Sigmoid colon (tissue), 6 donors: ENCODE measurements at regions not wholly inside any gene's neighbourhood (a gene's known extent, or its start where the extent isn't known, plus 50 kb on each side); places are given as distances from the start of the nearest gene placed in this dataset.

ENCODE experiments used
- DNase-seq: peaks from one replicate; pipeline ENCODE4 v3.0.0-alpha.2; 2019
- H3K27ac ChIP-seq, 4 donors: fragments of 200-600 bp; sonication (generic); one replicate each; pipeline ENCODE4 v1.5.1; 2016 to 2019; ENCODE audit warnings: mild to moderate bottlenecking in 1 of 4
- H3K27me3 ChIP-seq, 3 donors: fragments of 200-600 bp; sonication (generic); one replicate each; pipeline ENCODE4 v1.5.1; 2019; ENCODE audit warnings: mild to moderate bottlenecking in 1 of 3
- H3K36me3 ChIP-seq, 4 donors: fragments of 200-600 bp; sonication (generic); one replicate each; pipeline ENCODE4 v1.5.1; 2016 to 2019
- H3K4me1 ChIP-seq, 4 donors: fragments of 200-600 bp; sonication (generic); one replicate each; pipeline ENCODE4 v1.5.1; 2017 to 2019
- H3K4me3 ChIP-seq, 4 donors: fragments of 200-600 bp; sonication (generic); one replicate each; pipeline ENCODE4 v1.5.1; 2017 to 2019; ENCODE audit warnings: mild to moderate bottlenecking in 2 of 4, moderate library complexity in 1 of 4
- H3K9me3 ChIP-seq, 4 donors: fragments of 200-600 bp in 3 of 4; sonication (generic) in 3 of 4; one replicate each; pipeline versions ENCODE4 v1.5.1 to v1.6.1; 2013 to 2019
- EP300 ChIP-seq, 4 donors: sonication (generic); formaldehyde crosslinking; IDR thresholded peaks; one replicate each; pipeline ENCODE4 v1.6.1; 2017; ENCODE audit warnings: antibody characterized with exemption in 4 of 4
- POLR2A ChIP-seq, 2 donors: fragments of 450-650 bp; IDR thresholded peaks; one replicate each; pipeline ENCODE4 v1.6.1; 2016; ENCODE audit warnings: antibody characterized with exemption in 2 of 2, mild to moderate bottlenecking in 2 of 2, moderate library complexity in 2 of 2
- POLR2AphosphoS5 ChIP-seq, 4 donors: sonication (generic); formaldehyde crosslinking; IDR thresholded peaks; one replicate each; pipeline ENCODE4 v1.6.1; 2017; ENCODE audit warnings: antibody characterized with exemption in 4 of 4
- WGBS, 2 donors: extraction: QIAGEN DNeasy Blood & Tissue Kit; methylation state at CpG; one replicate each; pipeline ENCODE4 v1.1.7; 2013; 5-methylcytosine and 5-hydroxymethylcytosine counted together
- intact Hi-C: fragments of 100-400 bp; cut with DNase I; formaldehyde crosslinking; loops from one replicate; pipeline ENCODE4 v1.15.1; 2023
- TF ChIP-seq, protein P1 (sequence below), 4 experiments: fragments of 450-650 bp in 3 of 4; fragments of 200-600 bp in 1 of 4; IDR thresholded peaks; one replicate each; pipeline ENCODE4 v1.5.1; 2016 to 2019; ENCODE audit warnings: antibody characterized with exemption in 4 of 4, mild to moderate bottlenecking in 3 of 4, moderate library complexity in 2 of 4
- donor health status: healthy with polysubstance abuse.
- donor health status: healthy.

DNA sequence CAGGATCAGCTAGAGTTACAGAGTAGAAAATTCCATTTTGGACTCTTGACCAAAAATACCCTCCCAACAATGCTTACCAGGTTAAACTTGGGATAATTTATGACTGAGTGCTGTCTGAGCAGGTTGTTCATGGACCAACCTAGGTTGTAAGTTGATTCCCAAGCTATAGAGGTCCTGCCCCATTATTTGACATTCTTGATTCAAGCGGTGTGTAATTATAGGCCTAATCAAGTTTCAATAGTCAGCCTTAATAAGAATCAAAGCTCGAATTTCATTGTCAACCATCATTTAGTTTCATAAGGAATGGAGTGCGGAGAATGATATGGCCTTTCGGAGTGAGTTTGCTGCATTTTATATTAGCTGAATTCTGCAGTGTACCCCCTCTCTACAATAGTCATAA is 152.8 kb upstream of the FIGN start:
- no peak overlapping the region for H3K27ac ChIP-seq
- intact Hi-C loops, result no loop called here
- no peaks in the 10 kb centered on the region for H3K4me1 ChIP-seq
- TF ChIP-seq POLR2AphosphoS5 (IDR thresholded peaks at IDR 0.05), result no peak
- TF ChIP-seq, protein P1, sequence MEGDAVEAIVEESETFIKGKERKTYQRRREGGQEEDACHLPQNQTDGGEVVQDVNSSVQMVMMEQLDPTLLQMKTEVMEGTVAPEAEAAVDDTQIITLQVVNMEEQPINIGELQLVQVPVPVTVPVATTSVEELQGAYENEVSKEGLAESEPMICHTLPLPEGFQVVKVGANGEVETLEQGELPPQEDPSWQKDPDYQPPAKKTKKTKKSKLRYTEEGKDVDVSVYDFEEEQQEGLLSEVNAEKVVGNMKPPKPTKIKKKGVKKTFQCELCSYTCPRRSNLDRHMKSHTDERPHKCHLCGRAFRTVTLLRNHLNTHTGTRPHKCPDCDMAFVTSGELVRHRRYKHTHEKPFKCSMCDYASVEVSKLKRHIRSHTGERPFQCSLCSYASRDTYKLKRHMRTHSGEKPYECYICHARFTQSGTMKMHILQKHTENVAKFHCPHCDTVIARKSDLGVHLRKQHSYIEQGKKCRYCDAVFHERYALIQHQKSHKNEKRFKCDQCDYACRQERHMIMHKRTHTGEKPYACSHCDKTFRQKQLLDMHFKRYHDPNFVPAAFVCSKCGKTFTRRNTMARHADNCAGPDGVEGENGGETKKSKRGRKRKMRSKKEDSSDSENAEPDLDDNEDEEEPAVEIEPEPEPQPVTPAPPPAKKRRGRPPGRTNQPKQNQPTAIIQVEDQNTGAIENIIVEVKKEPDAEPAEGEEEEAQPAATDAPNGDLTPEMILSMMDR (IDR thresholded peaks at IDR 0.05), result no peak
- no peak for TF ChIP-seq POLR2A (IDR thresholded peaks at IDR 0.05)
- TF ChIP-seq EP300 (IDR thresholded peaks at IDR 0.05), result no peak
- WGBS, 2 donors, result 72 to 88% methylated on average over 4 of the region's 4 CpGs
- H3K36me3 ChIP-seq, result no peaks in the 10 kb centered on the region
- no peaks in the 10 kb centered on the region for H3K9me3 ChIP-seq
- no peak for DNase-seq
- H3K4me3 ChIP-seq, result no peak overlapping the region
- no peaks in the 10 kb centered on the region for H3K27me3 ChIP-seq

DNA sequence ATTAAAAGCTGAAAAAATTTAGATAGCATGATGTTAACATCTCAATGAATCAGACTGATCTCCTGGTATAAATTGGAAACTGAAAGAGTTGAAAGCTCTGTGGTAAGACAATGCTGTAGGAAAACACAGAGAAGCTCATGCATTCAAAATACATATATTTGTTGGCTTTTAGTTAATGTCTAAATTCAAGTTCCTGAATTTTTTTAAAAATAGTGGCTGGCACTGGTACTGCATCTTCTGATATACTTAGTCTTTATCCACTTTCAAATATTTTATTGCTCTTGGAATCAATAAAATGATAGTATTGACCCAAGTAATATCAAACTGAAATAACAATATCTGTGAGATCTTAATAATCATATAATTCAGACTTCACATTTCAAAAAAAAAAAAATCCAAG is 151.4 kb upstream of the FIGN start:
- intact Hi-C loops, result no loop called here
- DNase-seq, result no peak
- Histone ChIP-seq H3K27ac (no peak overlapping the region), H3K4me1 (no peaks in the 10 kb centered on the region), H3K4me3 (no peak overlapping the region), H3K27me3 (no peaks in the 10 kb centered on the region), H3K36me3 (no peaks in the 10 kb centered on the region), H3K9me3 (no peaks in the 10 kb centered on the region)
- no peak for TF ChIP-seq EP300 (IDR thresholded peaks at IDR 0.05)
- TF ChIP-seq, protein P1 (IDR thresholded peaks at IDR 0.05), result peak in 1 of 4 experiments; percentile 35

DNA sequence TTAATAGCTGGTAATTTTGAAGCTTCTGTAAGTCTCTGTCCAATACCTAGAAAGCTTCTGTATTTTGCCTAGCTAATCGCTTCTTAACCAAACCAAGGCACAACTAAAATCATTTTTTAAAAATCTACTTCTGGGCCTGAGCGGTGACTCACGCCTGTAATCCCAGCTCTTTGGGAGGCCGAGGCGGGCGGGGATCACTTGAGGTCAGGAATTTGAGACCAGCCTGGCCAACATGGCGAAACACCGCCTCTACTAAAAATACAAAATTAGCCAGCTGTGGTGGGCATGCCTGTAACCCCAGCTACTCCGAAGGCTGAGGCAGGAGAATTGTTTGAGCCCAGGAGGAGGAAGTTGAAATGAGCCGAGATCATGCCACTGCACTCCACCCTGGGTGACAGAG is 148.6 kb upstream of the FIGN start:
- 90% methylated on average over 10 of the region's 10 CpGs for WGBS, 2 donors
- no peak for DNase-seq
- intact Hi-C loops, result no loop called here
- Histone ChIP-seq H3K27me3 (no peaks in the 10 kb centered on the region), H3K9me3 (no peaks in the 10 kb centered on the region), H3K36me3 (no peaks in the 10 kb centered on the region), H3K4me1 (no peaks in the 10 kb centered on the region), H3K27ac (no peak overlapping the region), H3K4me3 (no peak overlapping the region)
- TF ChIP-seq POLR2A (IDR thresholded peaks at IDR 0.05), result no peak
- no peak for TF ChIP-seq EP300 (IDR thresholded peaks at IDR 0.05)
- TF ChIP-seq, protein P1 (IDR thresholded peaks at IDR 0.05), result no peak
- no peak for TF ChIP-seq POLR2AphosphoS5 (IDR thresholded peaks at IDR 0.05)

DNA sequence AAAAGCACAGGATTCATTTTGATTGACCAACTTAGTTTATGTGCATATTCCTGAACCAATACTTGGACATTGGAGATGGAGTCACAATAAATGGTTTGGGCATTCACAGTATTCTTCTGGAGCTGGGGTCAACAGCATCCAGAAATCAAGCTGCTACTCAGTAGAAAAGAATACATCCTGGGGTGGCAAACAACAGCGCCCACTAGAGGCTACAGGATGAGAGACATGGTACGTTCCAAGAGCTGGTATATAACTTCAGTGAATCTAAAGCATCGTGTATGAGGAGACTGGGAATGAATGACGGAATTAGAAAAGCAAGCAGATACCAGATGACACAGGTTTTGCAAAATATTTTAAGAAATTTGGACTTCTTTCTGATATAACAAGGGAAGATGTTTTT is 142.9 kb upstream of the FIGN start:
- Histone ChIP-seq H3K9me3 (no peaks in the 10 kb centered on the region), H3K4me1 (peaks cover 0 to 5% (median 2%) of the 10 kb centered on the region in 4 donors), H3K4me3 (no peak overlapping the region), H3K27ac (no peak overlapping the region), H3K36me3 (no peaks in the 10 kb centered on the region), H3K27me3 (no peaks in the 10 kb centered on the region)
- 44 to 62% methylated on average over 4 of the region's 4 CpGs for WGBS, 2 donors
- DNase-seq, result no peak
- TF ChIP-seq POLR2AphosphoS5 (IDR thresholded peaks at IDR 0.05) (no peak), POLR2A (IDR thresholded peaks at IDR 0.05) (no peak), EP300 (IDR thresholded peaks at IDR 0.05) (no peak)
- TF ChIP-seq, protein P1 (IDR thresholded peaks at IDR 0.05), result no peak
- intact Hi-C loops, result no loop called here

DNA sequence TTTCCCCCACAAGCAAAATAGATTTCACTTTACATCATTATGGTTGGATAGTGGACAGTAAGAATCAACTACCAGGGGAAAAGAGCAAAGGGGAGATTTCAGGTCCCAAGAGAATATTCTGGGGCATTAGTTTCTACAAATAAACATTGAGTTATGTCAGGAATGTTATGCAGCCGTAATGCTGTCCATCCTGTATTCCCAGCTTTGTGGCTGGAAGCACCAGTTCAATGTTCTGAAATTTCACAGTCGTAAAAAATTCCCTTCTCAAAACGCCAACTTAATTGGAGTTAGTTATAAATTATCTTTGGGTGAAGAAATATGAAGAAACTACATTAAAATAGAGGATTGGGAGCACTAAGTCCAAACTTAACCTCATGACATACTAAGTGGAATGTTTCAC is 141.5 kb upstream of the FIGN start:
- intact Hi-C loops, result no loop called here
- WGBS, 2 donors, result 22 to 45% methylated on average over 3 of the region's 3 CpGs
- no peak overlapping the region for H3K27ac ChIP-seq

More for the DNA sequence above, 141.5 kb upstream of the FIGN start:
- Histone ChIP-seq H3K9me3 (no peaks in the 10 kb centered on the region), H3K4me1 (peaks cover 0 to 5% (median 2%) of the 10 kb centered on the region in 4 donors), H3K4me3 (no peak overlapping the region), H3K27me3 (no peaks in the 10 kb centered on the region), H3K36me3 (no peaks in the 10 kb centered on the region)
- no peak for TF ChIP-seq POLR2A (IDR thresholded peaks at IDR 0.05)
- no peak for TF ChIP-seq POLR2AphosphoS5 (IDR thresholded peaks at IDR 0.05)
- TF ChIP-seq, protein P1 (IDR thresholded peaks at IDR 0.05), result no peak
- TF ChIP-seq EP300 (IDR thresholded peaks at IDR 0.05), result no peak
- no peak for DNase-seq
